HCT116 (cell line): ENCODE measurements at regions not wholly inside any gene's neighbourhood (a gene's known extent, or its start where the extent isn't known, plus 50 kb on each side); places are given as distances from the start of the nearest gene placed in this dataset.

Source experiments
- ATAC-seq: fragments of 200-7000 bp; cut with Tn5 transposase; 2 replicates; pipeline ENCODE4 v1.9.1; 2020; ENCODE audit warnings: mild to moderate bottlenecking, moderate library complexity
- BruUV-seq: library from RNA; stranded (reverse); fragments of 400-500 nt; replicated peaks from 2 replicates; lab custom pipeline; 2021; lab: Mats Ljungman, UMichigan
- CTCF ChIA-PET: fragments of 300-600 bp; sonication (Branson Sonifier 250); formaldehyde crosslinking; loops from one replicate; lab custom pipeline; 2021; ENCODE audit warnings: antibody characterized with exemption; lab: Charles Lee
- POLR2A ChIA-PET: fragments of 300-600, 350-600 bp; sonication (Branson Sonifier 250); formaldehyde crosslinking; loops from one replicate; lab custom pipeline; 2021; ENCODE audit warnings: antibody characterized with exemption; lab: Charles Lee
- RAD21 ChIA-PET, 2 experiments: fragments of 300-600 bp; sonication (Branson Sonifier 250); formaldehyde crosslinking; loops; one replicate each; lab custom pipeline; 2023; ENCODE audit warnings: low total read pairs in 2 of 2; ENCODE audit not compliant: uncharacterized antibody in 2 of 2, unreplicated experiment in 2 of 2, low non-redundant PET in 1 of 2; lab: Charles Lee
- DNase-seq: peaks from one replicate; pipeline ENCODE4 v3.0.0-alpha.2; 2010; ENCODE audit warnings: low read depth, low spot score
- H2AFZ ChIP-seq: fragments of 200-600 bp; shearing (Covaris generic), sonication (generic); 2 replicates; pipeline ENCODE4 v1.6.1; 2017; ENCODE audit warnings: low read depth, mixed run types, mixed read lengths, antibody characterized with exemption, low read length; ENCODE audit not compliant: poor library complexity, severe bottlenecking
- H3K27ac ChIP-seq: 2 replicates; pipeline ENCODE4 v1.5.1; 2012; ENCODE audit warnings: low read depth, low read length
- H3K27me3 ChIP-seq: fragments of 200-600 bp; sonication (generic); 2 replicates; pipeline ENCODE4 v1.6.1; 2016; ENCODE audit warnings: mixed run types, low read length, mixed read lengths; ENCODE audit not compliant: insufficient read depth
- H3K36me3 ChIP-seq, 2 experiments: fragments of 200-500 bp in 1 of 2; fragments of 200-600 bp in 1 of 2; sonication (Bioruptor generic) in 1 of 2; sonication (generic) in 1 of 2; 2 replicates each; pipeline versions ENCODE4 v1.5.1 to v1.6.1; 2014 to 2016; ENCODE audit warnings: low read length in 2 of 2, inconsistent platforms in 1 of 2, mixed read lengths in 1 of 2, mixed run types in 1 of 2; ENCODE audit not compliant: insufficient read depth in 2 of 2, control insufficient read depth in 1 of 2
- H3K4me1 ChIP-seq, 2 experiments: fragments of 200-600 bp in 1 of 2; sonication (generic) in 1 of 2; 2 replicates each; pipeline versions ENCODE4 v1.5.1 to v1.6.1; 2012 to 2017; ENCODE audit warnings: low read length in 2 of 2, inconsistent platforms in 1 of 2, mild to moderate bottlenecking in 1 of 2, mixed read lengths in 1 of 2, mixed run types in 1 of 2, moderate library complexity in 1 of 2; ENCODE audit not compliant: insufficient read depth in 2 of 2, control insufficient read depth in 1 of 2
- H3K4me2 ChIP-seq: fragments of 200-600 bp; sonication (generic); 2 replicates; pipeline ENCODE4 v1.6.1; 2017; ENCODE audit warnings: mixed run types, low read length, mixed read lengths
- H3K4me3 ChIP-seq, 2 experiments: fragments of 200-600 bp in 1 of 2; sonication (generic) in 1 of 2; replicated peaks in 1 of 2; 2 replicates each; pipeline ENCODE4 v1.5.1; 2011 to 2016; ENCODE audit warnings: low read length in 2 of 2, control low read depth in 1 of 2, low read depth in 1 of 2, mild to moderate bottlenecking in 1 of 2, mixed read lengths in 1 of 2, mixed run types in 1 of 2
- H3K79me2 ChIP-seq: fragments of 200-600 bp; sonication (generic); 2 replicates; pipeline ENCODE4 v1.6.1; 2017; ENCODE audit warnings: mild to moderate bottlenecking, mixed run types, low read length, moderate library complexity, mixed read lengths; ENCODE audit not compliant: insufficient read depth
- H3K9ac ChIP-seq: fragments of 200-600 bp; sonication (generic); 2 replicates; pipeline ENCODE4 v1.6.1; 2016; ENCODE audit warnings: low read length, mixed read lengths
- H3K9me2 ChIP-seq: fragments of 200-600 bp; sonication (generic), shearing (Covaris generic); 2 replicates; pipeline ENCODE4 v1.6.1; 2017; ENCODE audit warnings: mixed run types, mild to moderate bottlenecking, moderate library complexity; ENCODE audit not compliant: insufficient read depth
- H3K9me3 ChIP-seq, 2 experiments: fragments of 200-500 bp in 1 of 2; fragments of 200-600 bp in 1 of 2; sonication (Bioruptor generic) in 1 of 2; sonication (generic) in 1 of 2; 2 replicates each; pipeline ENCODE4 v1.6.1; 2014 to 2017; ENCODE audit warnings: low read length in 2 of 2, mixed read lengths in 2 of 2, inconsistent platforms in 1 of 2, low read depth in 1 of 2, mild to moderate bottlenecking in 1 of 2, mixed run types in 1 of 2, moderate library complexity in 1 of 2; ENCODE audit not compliant: control insufficient read depth in 1 of 2, insufficient read depth in 1 of 2
- H4K20me1 ChIP-seq: fragments of 200-600 bp; sonication (generic), shearing (Covaris generic); 2 replicates; pipeline ENCODE4 v1.6.1; 2017; ENCODE audit warnings: mixed run types, mild to moderate bottlenecking, moderate library complexity; ENCODE audit not compliant: insufficient read depth
- FOSL1 ChIP-seq: IDR thresholded peaks from 2 replicates; pipeline ENCODE4 v1.6.1; 2012; ENCODE audit warnings: low read depth
- MAX ChIP-seq: IDR thresholded peaks from 2 replicates; pipeline ENCODE4 v1.6.1; 2012
- SIN3A ChIP-seq: IDR thresholded peaks from 2 replicates; pipeline ENCODE4 v1.6.1; 2012; ENCODE audit warnings: low read depth
- intact Hi-C: fragments of 100-400 bp; cut with micrococcal nuclease; formaldehyde crosslinking; loops from 2 replicates; pipeline ENCODE4 v1.10.0; 2022
- TF ChIP-seq, protein P1 (sequence below): IDR thresholded peaks from 2 replicates; pipeline ENCODE4 v1.6.1; 2012; ENCODE audit warnings: low read depth

DNA sequence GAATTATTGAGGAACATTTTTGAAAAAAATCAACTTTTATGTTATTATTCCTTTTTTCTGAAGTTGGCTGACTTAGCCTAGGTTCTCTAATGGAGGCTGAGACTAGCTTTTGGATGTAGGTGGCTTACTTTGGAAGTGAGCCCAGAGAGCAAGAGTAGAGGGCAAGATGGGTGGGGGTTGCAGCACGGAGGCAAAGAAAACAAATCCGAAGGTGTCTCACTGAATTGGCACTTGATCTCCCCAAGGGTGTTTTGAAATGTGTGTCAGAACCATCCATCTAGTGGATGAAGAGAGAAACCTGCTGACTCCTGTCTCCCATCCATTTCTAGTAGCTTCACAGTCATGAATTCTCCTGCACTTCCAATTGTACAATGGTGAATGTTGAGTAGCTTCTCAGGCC, 390.7 kb downstream of the TMEM182 start:
- no peaks in the 10 kb centered on the region for H3K4me1 ChIP-seq
- no peak overlapping the region for H3K27ac ChIP-seq
- POLR2A ChIA-PET = no interaction called here

DNA sequence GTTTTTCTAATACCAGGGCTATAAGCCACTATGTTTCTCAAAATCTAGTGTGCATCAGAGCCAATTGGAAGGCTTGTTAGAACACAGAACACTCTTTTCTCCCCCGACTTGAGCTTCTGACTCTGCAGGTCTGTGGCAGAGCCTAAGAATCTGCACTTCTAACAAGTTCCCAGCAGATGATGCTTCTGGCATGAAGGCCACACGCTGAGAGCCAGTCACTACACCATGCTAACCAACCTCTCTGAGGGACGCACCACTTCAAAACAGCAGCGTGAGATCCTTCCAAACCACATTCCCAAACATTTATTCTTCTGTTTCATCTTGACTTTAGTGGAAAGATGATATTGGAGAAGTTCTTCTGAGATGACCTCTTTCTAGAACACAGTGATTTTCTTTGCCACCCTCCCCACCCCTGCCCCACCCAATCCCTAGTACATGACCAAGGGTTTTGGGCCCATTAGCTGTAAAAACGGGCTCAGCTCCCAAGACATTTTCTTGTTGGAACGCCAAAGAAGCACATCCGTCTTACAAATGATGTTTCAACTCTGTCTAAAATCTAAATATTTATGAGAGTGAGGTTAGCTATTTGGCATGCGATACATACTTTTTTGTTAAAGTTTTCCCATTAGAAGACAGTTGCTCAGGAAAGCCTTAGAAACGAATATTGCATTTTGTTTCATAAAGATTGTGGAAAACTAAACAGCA, 391.9 kb downstream of the TMEM182 start:
- no peaks in the 10 kb centered on the region for H3K4me1 ChIP-seq
- H3K79me2 ChIP-seq = no peaks in the 10 kb centered on the region
- CTCF ChIA-PET = no interaction called here
- POLR2A ChIA-PET = no interaction called here
- RAD21 ChIA-PET = no interaction called here
- H3K4me3 ChIP-seq = no peak overlapping the region
- no peak overlapping the region for H3K4me2 ChIP-seq
- no TSS peak for BruUV-seq
- H3K9ac ChIP-seq = no peak overlapping the region
- TF ChIP-seq MAX (no peak), SIN3A (no peak), FOSL1 (no peak)
- H3K9me2 ChIP-seq = no peaks in the 10 kb centered on the region
- ATAC-seq = no peak
- H2AFZ ChIP-seq = no peak overlapping the region
- intact Hi-C loops = no loop called here
- no peaks in the 10 kb centered on the region for H4K20me1 ChIP-seq
- DNase-seq = no peak
- H3K27ac ChIP-seq = no peak overlapping the region
- no peaks in the 10 kb centered on the region; a peak in 1 of 4 replicates for H3K9me3 ChIP-seq
- H3K27me3 ChIP-seq = no peaks in the 10 kb centered on the region
- no peaks in the 10 kb centered on the region for H3K36me3 ChIP-seq

More for the DNA sequence above, 390.7 kb downstream of the TMEM182 start:
- no peak for ATAC-seq
- no peaks in the 10 kb centered on the region for H3K9me2 ChIP-seq
- H3K4me3 ChIP-seq = no peak overlapping the region
- no peaks in the 10 kb centered on the region for H3K79me2 ChIP-seq
- H3K9me3 ChIP-seq = no peaks in the 10 kb centered on the region; a peak in 1 of 4 replicates
- H3K27me3 ChIP-seq = no peaks in the 10 kb centered on the region
- no peaks in the 10 kb centered on the region for H3K36me3 ChIP-seq
- BruUV-seq = no TSS peak
- no peaks in the 10 kb centered on the region for H4K20me1 ChIP-seq
- intact Hi-C loops = no loop called here
- ChIA-PET CTCF (no interaction called here), RAD21 (no interaction called here)
- no peak for DNase-seq
- no peak overlapping the region for H2AFZ ChIP-seq
- TF ChIP-seq, protein P1, sequence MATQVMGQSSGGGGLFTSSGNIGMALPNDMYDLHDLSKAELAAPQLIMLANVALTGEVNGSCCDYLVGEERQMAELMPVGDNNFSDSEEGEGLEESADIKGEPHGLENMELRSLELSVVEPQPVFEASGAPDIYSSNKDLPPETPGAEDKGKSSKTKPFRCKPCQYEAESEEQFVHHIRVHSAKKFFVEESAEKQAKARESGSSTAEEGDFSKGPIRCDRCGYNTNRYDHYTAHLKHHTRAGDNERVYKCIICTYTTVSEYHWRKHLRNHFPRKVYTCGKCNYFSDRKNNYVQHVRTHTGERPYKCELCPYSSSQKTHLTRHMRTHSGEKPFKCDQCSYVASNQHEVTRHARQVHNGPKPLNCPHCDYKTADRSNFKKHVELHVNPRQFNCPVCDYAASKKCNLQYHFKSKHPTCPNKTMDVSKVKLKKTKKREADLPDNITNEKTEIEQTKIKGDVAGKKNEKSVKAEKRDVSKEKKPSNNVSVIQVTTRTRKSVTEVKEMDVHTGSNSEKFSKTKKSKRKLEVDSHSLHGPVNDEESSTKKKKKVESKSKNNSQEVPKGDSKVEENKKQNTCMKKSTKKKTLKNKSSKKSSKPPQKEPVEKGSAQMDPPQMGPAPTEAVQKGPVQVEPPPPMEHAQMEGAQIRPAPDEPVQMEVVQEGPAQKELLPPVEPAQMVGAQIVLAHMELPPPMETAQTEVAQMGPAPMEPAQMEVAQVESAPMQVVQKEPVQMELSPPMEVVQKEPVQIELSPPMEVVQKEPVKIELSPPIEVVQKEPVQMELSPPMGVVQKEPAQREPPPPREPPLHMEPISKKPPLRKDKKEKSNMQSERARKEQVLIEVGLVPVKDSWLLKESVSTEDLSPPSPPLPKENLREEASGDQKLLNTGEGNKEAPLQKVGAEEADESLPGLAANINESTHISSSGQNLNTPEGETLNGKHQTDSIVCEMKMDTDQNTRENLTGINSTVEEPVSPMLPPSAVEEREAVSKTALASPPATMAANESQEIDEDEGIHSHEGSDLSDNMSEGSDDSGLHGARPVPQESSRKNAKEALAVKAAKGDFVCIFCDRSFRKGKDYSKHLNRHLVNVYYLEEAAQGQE = no peak
- H3K4me2 ChIP-seq = no peak overlapping the region
- no peak overlapping the region for H3K9ac ChIP-seq
